K562 (cell line): ENCODE measurements at regions not wholly inside any gene's neighbourhood (a gene's known extent, or its start where the extent isn't known, plus 50 kb on each side); places are given as distances from the start of the nearest gene placed in this dataset.

Source experiments
- ATAC-seq: fragments of 200-7000 bp; cut with Tn5 transposase; 3 replicates; pipeline ENCODE4 v1.9.1; 2020; ENCODE audit warnings: moderate library complexity
- BruUV-seq: library from RNA; stranded (reverse); fragments of 400-500 nt; replicated peaks from 2 replicates; lab custom pipeline; 2021; lab: Mats Ljungman, UMichigan
- CTCF ChIA-PET: fragments of 300-600 bp; formaldehyde crosslinking; extraction: SDS; loops from one replicate; lab custom pipeline; 2021; ENCODE audit warnings: low intra/inter-chr PET ratio; lab: Yijun Ruan, JAX
- POLR2A ChIA-PET: fragments of 300-600, 350-650 bp; sonication (Branson Sonifier 250); formaldehyde crosslinking; extraction: SDS; loops from one replicate; lab custom pipeline; 2021; ENCODE audit warnings: antibody characterized with exemption, inconsistent platforms; lab: Yijun Ruan, JAX
- DNase-seq, 4 experiments: peaks; one replicate each; pipeline versions ENCODE4 v3.0.0 to v3.0.0-alpha.2; 2011 to 2018; ENCODE audit warnings: low spot score in 3 of 4, mixed read lengths in 3 of 4; ENCODE audit errors: extremely low read depth in 1 of 4
- FAIRE-seq: peaks from 2 replicates; lab custom pipeline; 2011; peaks lifted over from hg19 to GRCh38; lab: Jason Lieb, UNC
- H2AFZ ChIP-seq: 2 replicates; pipeline ENCODE4 v1.6.0; 2011; ENCODE audit warnings: low read depth, low read length, control low read depth, inconsistent platforms
- H3K27ac ChIP-seq: fragments of 200-600 bp; 3 replicates; pipeline ENCODE4 v1.8.0; 2011; ENCODE audit warnings: low read depth, mild to moderate bottlenecking, control low read depth, inconsistent platforms, low read length, moderate library complexity, mixed read lengths; ENCODE audit errors: extremely low read depth
- H3K27me3 ChIP-seq, 2 experiments: fragments of 300-600 bp in 1 of 2; 2 replicates in 1 of 2; 3 replicates in 1 of 2; pipeline versions ENCODE4 v1.6.0 to v1.8.0; 2011; ENCODE audit warnings: inconsistent platforms in 2 of 2, low read length in 2 of 2, mild to moderate bottlenecking in 1 of 2, mixed read lengths in 1 of 2, moderate library complexity in 1 of 2; ENCODE audit not compliant: control insufficient read depth in 2 of 2, insufficient read depth in 2 of 2
- H3K36me3 ChIP-seq: fragments of 300-600 bp; 3 replicates; pipeline ENCODE4 v1.8.0; 2011; ENCODE audit warnings: mild to moderate bottlenecking, low read length, inconsistent platforms; ENCODE audit not compliant: control insufficient read depth, insufficient read depth
- H3K4me1 ChIP-seq, 2 experiments: fragments of 200-600 bp in 1 of 2; replicated peaks in 1 of 2; 2 replicates in 1 of 2; 3 replicates in 1 of 2; pipeline versions ENCODE4 v1.5.1 to v1.8.0; 2011; ENCODE audit warnings: inconsistent platforms in 2 of 2, low read length in 2 of 2, mild to moderate bottlenecking in 1 of 2, mixed read lengths in 1 of 2, moderate library complexity in 1 of 2; ENCODE audit not compliant: control insufficient read depth in 2 of 2, insufficient read depth in 2 of 2
- H3K4me2 ChIP-seq: 2 replicates; pipeline ENCODE4 v1.6.1; 2011; ENCODE audit warnings: low read length, control low read depth, inconsistent platforms, mixed read lengths; ENCODE audit not compliant: insufficient read depth
- H3K4me3 ChIP-seq: fragments of 200-600 bp; sonication (generic), shearing (Covaris generic); 2 replicates; pipeline ENCODE4 v1.5.1; 2016; ENCODE audit warnings: control low read depth, inconsistent platforms
- H3K79me2 ChIP-seq: fragments of 200-600 bp; 3 replicates; pipeline ENCODE4 v1.8.0; 2011; ENCODE audit warnings: low read length, inconsistent platforms; ENCODE audit not compliant: control insufficient read depth, insufficient read depth
- H3K9ac ChIP-seq, 2 experiments: 2 replicates each; pipeline versions ENCODE4 v1.6.0 to v1.6.1; 2011; ENCODE audit warnings: low read depth in 2 of 2, low read length in 2 of 2, control low read depth in 1 of 2, inconsistent platforms in 1 of 2, mild to moderate bottlenecking in 1 of 2, mixed read lengths in 1 of 2; ENCODE audit not compliant: insufficient read depth in 1 of 2
- H3K9me1 ChIP-seq: one replicate; pipeline ENCODE4 v1.6.0; 2011; ENCODE audit warnings: inconsistent platforms, mild to moderate bottlenecking, low read length, moderate library complexity; ENCODE audit not compliant: control insufficient read depth, insufficient read depth
- H3K9me3 ChIP-seq: replicated peaks from 2 replicates; pipeline ENCODE4 v1.5.1; 2011; ENCODE audit warnings: low read depth, low read length, inconsistent platforms; ENCODE audit not compliant: control insufficient read depth, insufficient read depth
- H4K20me1 ChIP-seq: replicated peaks from 2 replicates; pipeline ENCODE4 v1.6.1; 2011; ENCODE audit warnings: low read length, inconsistent platforms, mixed read lengths; ENCODE audit not compliant: control insufficient read depth, insufficient read depth
- FOXA1 ChIP-seq: fragments of 450-650 bp; IDR thresholded peaks from 2 replicates; pipeline ENCODE4 v1.6.1; 2016; ENCODE audit warnings: mild to moderate bottlenecking, borderline replicate concordance
- ILF3 ChIP-seq: fragments of 450-650 bp; IDR thresholded peaks from 2 replicates; pipeline ENCODE4 v1.6.1; 2018; ENCODE audit warnings: antibody characterized with exemption, mild to moderate bottlenecking, moderate library complexity, borderline replicate concordance
- LEF1 ChIP-seq: fragments of 450-650 bp; IDR thresholded peaks from 2 replicates; pipeline ENCODE4 v1.6.1; 2016; ENCODE audit warnings: mild to moderate bottlenecking
- NBN ChIP-seq: fragments of 450-650 bp; IDR thresholded peaks from 2 replicates; pipeline ENCODE4 v1.6.1; 2016; ENCODE audit warnings: low read depth, mild to moderate bottlenecking
- NEUROD1 ChIP-seq: fragments of 150-350 bp; IDR thresholded peaks from 2 replicates; pipeline ENCODE4 v1.6.1; 2014; ENCODE audit warnings: borderline replicate concordance, low read length, low read depth; ENCODE audit not compliant: partially characterized antibody
- RAD51 ChIP-seq: fragments of 450-650 bp; IDR thresholded peaks from 2 replicates; pipeline ENCODE4 v1.7.1; 2016; ENCODE audit warnings: low read depth, mild to moderate bottlenecking, borderline replicate concordance
- SAFB2 ChIP-seq: fragments of 200-400 bp; formaldehyde crosslinking; IDR thresholded peaks from 2 replicates; pipeline ENCODE4 v1.6.1; 2018; ENCODE audit warnings: borderline replicate concordance, low read length, low read depth, moderate library complexity; ENCODE audit not compliant: severe bottlenecking
- WHSC1 ChIP-seq: IDR thresholded peaks from one replicate; pipeline ENCODE4 v1.6.1; 2012; ENCODE audit warnings: low read length, control low read depth, inconsistent platforms
- XRCC4 ChIP-seq: IDR thresholded peaks from one replicate; pipeline ENCODE4 v1.6.1; 2011; ENCODE audit not compliant: insufficient read depth, insufficient read length; ENCODE audit errors: extremely low read depth
- ZBTB17 ChIP-seq: fragments of 450-650 bp; formaldehyde crosslinking; IDR thresholded peaks from 2 replicates; pipeline ENCODE4 v1.4.0; 2020; ENCODE audit warnings: mild to moderate bottlenecking
- ZNF507 ChIP-seq: conservative IDR thresholded peaks from 2 replicates; pipeline ENCODE4 v1.6.1; 2017; ENCODE audit warnings: missing genetic modification characterization, missing compliant biosample characterization
- WGBS: fragments of 100-300 bp; shearing (Covaris generic); methylation state at CpG from one replicate; pipeline ENCODE4 v1.1.6; 2016; ENCODE audit warnings: low coverage, mixed read lengths; ENCODE audit not compliant: insufficient coverage; ENCODE audit errors: missing lambda C conversion rate; 5-methylcytosine and 5-hydroxymethylcytosine counted together
- in situ Hi-C: fragments of 300-500 bp; cut with MboI; formaldehyde crosslinking; loops from 4 replicates; pipeline ENCODE4 v1.15.0; 2018; ENCODE audit warnings: inconsistent platforms, mixed read lengths
- intact Hi-C: fragments of 100-400 bp; cut with micrococcal nuclease; formaldehyde crosslinking; loops from 2 replicates; pipeline ENCODE4 v1.14.2; 2022
- TF ChIP-seq, protein P1 (sequence below): IDR thresholded peaks from 2 replicates; pipeline ENCODE4 v1.6.1; 2012; ENCODE audit warnings: low read depth, low read length, improper control_type of control experiment, borderline replicate concordance
- TF ChIP-seq, protein P2 (sequence below): sonication (generic); formaldehyde crosslinking; IDR thresholded peaks from 2 replicates; pipeline ENCODE4 v1.8.1; 2023; ENCODE audit warnings: mild to moderate bottlenecking, missing genetic modification reagents, moderate library complexity
- TF ChIP-seq, protein P3 (sequence below): fragments of 250-450 bp; sonication (Bioruptor Pico); IDR thresholded peaks from 2 replicates; pipeline ENCODE4 v1.4.0; 2020; ENCODE audit warnings: mild to moderate bottlenecking, moderate library complexity, borderline replicate concordance
- TF ChIP-seq, protein P4 (sequence below), 3 experiments: fragments of 200-800 bp in 1 of 3; sonication (Bioruptor generic) in 1 of 3; sonication (generic) in 1 of 3; formaldehyde crosslinking in 1 of 3; IDR thresholded peaks; 2 replicates each; pipeline versions ENCODE4 v1.6.1 to v1.8.0; 2016 to 2022; ENCODE audit warnings: mild to moderate bottlenecking in 2 of 3, missing compliant biosample characterization in 2 of 3, missing genetic modification characterization in 2 of 3, missing genetic modification reagents in 1 of 3

DNA sequence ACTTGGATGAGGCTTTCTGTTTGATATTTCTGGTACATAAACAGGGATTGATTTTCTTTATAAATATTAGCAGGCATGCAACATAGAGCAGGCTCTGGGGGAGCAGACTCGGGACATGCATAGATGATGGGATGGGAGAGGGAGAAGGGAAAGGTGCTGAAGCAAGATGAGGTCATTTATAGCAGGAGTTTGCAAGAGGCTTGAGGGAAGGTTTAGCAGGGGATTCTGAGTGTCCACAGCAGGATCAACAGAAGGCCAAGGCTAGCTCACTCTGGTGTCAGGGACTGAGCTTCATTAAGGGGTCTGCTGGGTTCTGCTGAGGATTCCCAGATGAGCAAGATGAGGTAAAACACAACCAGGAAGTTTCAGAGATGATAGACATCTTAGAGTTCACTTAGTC is 309.1 kb upstream of the CELF4 start (continued):
- no peak for TF ChIP-seq ZBTB17

DNA sequence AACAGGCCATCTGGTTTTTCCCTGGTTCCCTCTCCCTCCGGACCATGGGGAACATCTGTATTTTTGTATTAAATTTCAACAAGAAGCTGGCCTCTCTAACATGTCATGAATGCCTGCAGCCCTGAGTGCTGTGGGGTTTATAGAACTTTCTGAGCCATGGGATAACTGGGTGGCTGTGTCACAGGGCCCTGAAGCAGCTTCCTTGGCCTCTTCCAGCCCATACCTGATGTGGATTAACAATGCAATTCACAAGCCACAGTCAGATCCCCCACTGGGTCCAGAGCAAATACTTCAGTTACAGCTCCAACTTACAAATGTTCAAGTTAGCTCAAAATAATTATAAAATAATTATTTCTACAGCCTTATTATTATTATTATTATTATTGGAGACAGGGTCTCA is 307.8 kb upstream of the CELF4 start:
- WGBS = 0% methylated on average over 1 of the region's 1 CpG
- intact Hi-C loops = no loop called here
- in situ Hi-C loops = no loop called here
- Histone ChIP-seq H3K79me2 (no peaks in the 10 kb centered on the region), H3K9ac (no peak overlapping the region), H3K4me1 (no peaks in the 10 kb centered on the region), H3K9me1 (no peaks in the 10 kb centered on the region), H3K4me2 (no peak overlapping the region)
- no peak for ATAC-seq
- DNase-seq = no peak
- POLR2A ChIA-PET = no interaction called here
- TF ChIP-seq, protein P1, sequence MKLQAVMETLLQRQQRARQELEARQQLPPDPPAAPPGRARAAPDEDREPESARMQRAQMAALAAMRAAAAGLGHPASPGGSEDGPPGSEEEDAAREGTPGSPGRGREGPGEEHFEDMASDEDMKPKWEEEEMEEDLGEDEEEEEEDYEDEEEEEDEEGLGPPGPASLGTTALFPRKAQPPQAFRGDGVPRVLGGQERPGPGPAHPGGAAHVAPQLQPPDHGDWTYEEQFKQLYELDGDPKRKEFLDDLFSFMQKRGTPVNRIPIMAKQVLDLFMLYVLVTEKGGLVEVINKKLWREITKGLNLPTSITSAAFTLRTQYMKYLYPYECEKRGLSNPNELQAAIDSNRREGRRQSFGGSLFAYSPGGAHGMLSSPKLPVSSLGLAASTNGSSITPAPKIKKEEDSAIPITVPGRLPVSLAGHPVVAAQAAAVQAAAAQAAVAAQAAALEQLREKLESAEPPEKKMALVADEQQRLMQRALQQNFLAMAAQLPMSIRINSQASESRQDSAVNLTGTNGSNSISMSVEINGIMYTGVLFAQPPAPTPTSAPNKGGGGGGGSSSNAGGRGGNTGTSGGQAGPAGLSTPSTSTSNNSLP = no peak
- TF ChIP-seq WHSC1 (no peak), ZNF507 (tag) (no peak), RAD51 (no peak), NEUROD1 (no peak), FOXA1 (no peak), XRCC4 (no peak), SAFB2 (no peak), NBN (no peak), LEF1 (no peak), ILF3 (no peak)
- TF ChIP-seq, protein P2, sequence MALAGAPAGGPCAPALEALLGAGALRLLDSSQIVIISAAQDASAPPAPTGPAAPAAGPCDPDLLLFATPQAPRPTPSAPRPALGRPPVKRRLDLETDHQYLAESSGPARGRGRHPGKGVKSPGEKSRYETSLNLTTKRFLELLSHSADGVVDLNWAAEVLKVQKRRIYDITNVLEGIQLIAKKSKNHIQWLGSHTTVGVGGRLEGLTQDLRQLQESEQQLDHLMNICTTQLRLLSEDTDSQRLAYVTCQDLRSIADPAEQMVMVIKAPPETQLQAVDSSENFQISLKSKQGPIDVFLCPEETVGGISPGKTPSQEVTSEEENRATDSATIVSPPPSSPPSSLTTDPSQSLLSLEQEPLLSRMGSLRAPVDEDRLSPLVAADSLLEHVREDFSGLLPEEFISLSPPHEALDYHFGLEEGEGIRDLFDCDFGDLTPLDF = no peak
- TF ChIP-seq, protein P3, sequence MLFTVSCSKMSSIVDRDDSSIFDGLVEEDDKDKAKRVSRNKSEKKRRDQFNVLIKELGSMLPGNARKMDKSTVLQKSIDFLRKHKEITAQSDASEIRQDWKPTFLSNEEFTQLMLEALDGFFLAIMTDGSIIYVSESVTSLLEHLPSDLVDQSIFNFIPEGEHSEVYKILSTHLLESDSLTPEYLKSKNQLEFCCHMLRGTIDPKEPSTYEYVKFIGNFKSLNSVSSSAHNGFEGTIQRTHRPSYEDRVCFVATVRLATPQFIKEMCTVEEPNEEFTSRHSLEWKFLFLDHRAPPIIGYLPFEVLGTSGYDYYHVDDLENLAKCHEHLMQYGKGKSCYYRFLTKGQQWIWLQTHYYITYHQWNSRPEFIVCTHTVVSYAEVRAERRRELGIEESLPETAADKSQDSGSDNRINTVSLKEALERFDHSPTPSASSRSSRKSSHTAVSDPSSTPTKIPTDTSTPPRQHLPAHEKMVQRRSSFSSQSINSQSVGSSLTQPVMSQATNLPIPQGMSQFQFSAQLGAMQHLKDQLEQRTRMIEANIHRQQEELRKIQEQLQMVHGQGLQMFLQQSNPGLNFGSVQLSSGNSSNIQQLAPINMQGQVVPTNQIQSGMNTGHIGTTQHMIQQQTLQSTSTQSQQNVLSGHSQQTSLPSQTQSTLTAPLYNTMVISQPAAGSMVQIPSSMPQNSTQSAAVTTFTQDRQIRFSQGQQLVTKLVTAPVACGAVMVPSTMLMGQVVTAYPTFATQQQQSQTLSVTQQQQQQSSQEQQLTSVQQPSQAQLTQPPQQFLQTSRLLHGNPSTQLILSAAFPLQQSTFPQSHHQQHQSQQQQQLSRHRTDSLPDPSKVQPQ (CRISPR knock-in tag) = no peak
- TF ChIP-seq, protein P4, sequence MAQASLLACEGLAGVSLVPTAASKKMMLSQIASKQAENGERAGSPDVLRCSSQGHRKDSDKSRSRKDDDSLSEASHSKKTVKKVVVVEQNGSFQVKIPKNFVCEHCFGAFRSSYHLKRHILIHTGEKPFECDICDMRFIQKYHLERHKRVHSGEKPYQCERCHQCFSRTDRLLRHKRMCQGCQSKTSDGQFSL (CRISPR knock-in tag; IDR thresholded peaks at IDR 0.05) = no peak
- TF ChIP-seq, protein P4 (tag; IDR thresholded peaks at IDR 0.05) = no peak
- TF ChIP-seq, all 486 proteins: peak for 0
- FAIRE-seq = no peak
- H3K27ac ChIP-seq = no peak overlapping the region
- no peak overlapping the region for H3K4me3 ChIP-seq
- no peaks in the 10 kb centered on the region for H3K36me3 ChIP-seq
- H3K9me3 ChIP-seq = no peaks in the 10 kb centered on the region; the same call in 1 of the 2 replicates
- no peaks in the 10 kb centered on the region for H4K20me1 ChIP-seq
- CTCF ChIA-PET = no interaction called here
- no peak overlapping the region for H2AFZ ChIP-seq
- no peaks in the 10 kb centered on the region for H3K27me3 ChIP-seq
- BruUV-seq = no TSS peak
